ENCODE measurements at regions not wholly inside any gene's neighbourhood (a gene's known extent, or its start where the extent isn't known, plus 50 kb on each side); places are given as distances from the start of the nearest gene placed in this dataset.

DNA sequence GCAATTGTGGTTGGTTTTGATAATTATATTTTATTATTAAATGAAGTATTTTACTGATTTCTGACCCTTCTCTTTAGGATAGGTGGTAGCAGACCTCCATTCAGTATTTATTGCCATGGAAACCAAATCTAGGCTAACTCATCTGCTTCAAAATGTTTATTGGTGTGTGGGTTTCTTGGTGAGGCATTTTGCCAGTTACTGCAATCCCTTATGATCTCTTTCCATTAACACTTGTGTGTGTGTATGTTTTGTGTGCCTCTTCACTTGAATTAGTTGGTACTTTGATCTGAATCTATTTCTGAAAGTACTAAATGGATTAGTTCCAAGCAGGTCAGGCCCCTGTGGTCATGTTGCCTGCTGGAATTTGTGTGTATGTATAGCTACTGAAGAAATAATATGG, 184.4 kb upstream of the C11orf87 start:
- Histone ChIP-seq H3K79me2 (ENCODE audit: low read length) (no peaks in the 10 kb centered on the region), H4K20me1 (ENCODE audit: insufficient read depth, low read depth, low read length) (no peaks in the 10 kb centered on the region), H3K4me3 (ENCODE audit: low read length) (no peak overlapping the region), H3K9ac (ENCODE audit: low read length) (no peak overlapping the region), H3K4me1 (ENCODE audit: low read length) (no peaks in the 10 kb centered on the region), H3K9me2 (replicated peaks; ENCODE audit: insufficient read depth, low read length) (0 out of 2 replicates have a peak, but pooled peaks cover 3% of the 10 kb centered on the region), H3K4me2 (ENCODE audit: low read depth, low read length, poor library complexity, severe bottlenecking) (no peak overlapping the region), H2AFZ (ENCODE audit: low read length) (no peak overlapping the region), H3K36me3 (ENCODE audit: insufficient read depth, low read length) (no peaks in the 10 kb centered on the region), H3K9me3 (ENCODE audit: low read length) (no peaks in the 10 kb centered on the region), H3K27ac (ENCODE audit: low read length) (no peak overlapping the region), H3K27me3 (ENCODE audit: low read length) (no peaks in the 10 kb centered on the region)
- DNase-seq = no peak

DNA sequence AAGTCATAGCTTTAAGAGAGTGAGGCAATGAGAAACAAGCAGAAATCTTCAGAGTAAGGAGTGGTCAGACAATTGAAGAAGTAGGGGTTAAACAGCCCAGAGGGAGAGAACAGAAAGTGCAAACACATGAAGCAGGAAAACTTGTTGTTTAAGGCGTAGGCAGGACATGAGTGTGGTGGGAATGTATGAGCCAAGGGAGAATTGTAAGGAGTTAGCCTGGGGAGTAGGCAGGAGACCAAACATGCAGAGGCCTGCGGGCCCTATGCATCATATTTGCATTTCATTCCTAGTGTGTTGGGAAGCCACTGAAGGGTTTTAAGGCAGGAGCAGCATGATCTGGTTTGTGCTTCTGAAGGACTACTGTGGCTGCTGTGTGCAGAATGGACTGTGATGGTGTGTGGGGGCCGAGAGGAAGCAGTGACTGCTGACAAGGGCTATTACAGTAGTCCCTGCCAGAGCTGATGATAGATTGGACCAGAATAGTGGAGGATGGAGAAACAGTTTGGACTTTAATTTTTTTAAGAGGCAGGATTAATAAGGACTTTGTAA, 179.9 kb upstream of the C11orf87 start:
- no peak overlapping the region for H2AFZ ChIP-seq (ENCODE audit: low read length)
- H3K9ac ChIP-seq (ENCODE audit: low read length) = no peak overlapping the region

DNA sequence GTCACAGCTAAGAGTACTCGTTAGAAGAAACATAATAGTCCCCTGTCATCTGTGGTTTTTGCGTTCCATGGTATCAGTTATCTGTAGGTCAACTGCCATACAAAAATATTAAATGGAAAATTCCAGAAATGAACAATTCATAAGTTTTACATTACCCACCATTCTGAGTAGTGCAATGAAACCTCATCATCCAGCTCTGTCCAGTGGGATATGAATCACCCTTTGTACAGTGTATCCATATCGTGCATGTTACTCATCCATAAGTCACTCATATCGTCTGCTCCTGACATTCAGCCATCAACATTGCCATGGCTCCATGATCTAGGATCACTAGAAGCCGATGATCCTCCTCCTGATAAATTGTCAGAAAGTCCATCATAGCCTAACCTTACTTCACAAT, 174.9 kb upstream of the C11orf87 start:
- no peak overlapping the region for H3K4me2 ChIP-seq (ENCODE audit: low read depth, low read length, poor library complexity, severe bottlenecking)
- H3K9me3 ChIP-seq (ENCODE audit: low read length) = no peaks in the 10 kb centered on the region
- H3K4me1 ChIP-seq (ENCODE audit: low read length) = no peaks in the 10 kb centered on the region
- no peak overlapping the region for H2AFZ ChIP-seq (ENCODE audit: low read length)
- H3K27me3 ChIP-seq (ENCODE audit: low read length) = no peaks in the 10 kb centered on the region
- H3K36me3 ChIP-seq (ENCODE audit: insufficient read depth, low read length) = no peaks in the 10 kb centered on the region
- H3K9me2 ChIP-seq (replicated peaks; ENCODE audit: insufficient read depth, low read length) = no peaks in the 10 kb centered on the region
- no peaks in the 10 kb centered on the region for H3K79me2 ChIP-seq (ENCODE audit: low read length)
- H3K9ac ChIP-seq (ENCODE audit: low read length) = no peak overlapping the region
- H4K20me1 ChIP-seq (ENCODE audit: insufficient read depth, low read depth, low read length) = no peaks in the 10 kb centered on the region
- H3K27ac ChIP-seq (ENCODE audit: low read length) = no peak overlapping the region
- DNase-seq = no peak
- no peak overlapping the region for H3K4me3 ChIP-seq (ENCODE audit: low read length)

More for the DNA sequence above, 179.9 kb upstream of the C11orf87 start:
- no peaks in the 10 kb centered on the region for H3K4me1 ChIP-seq (ENCODE audit: low read length)
- no peak overlapping the region for H3K4me3 ChIP-seq (ENCODE audit: low read length)
- no peaks in the 10 kb centered on the region for H3K9me3 ChIP-seq (ENCODE audit: low read length)
- no peak overlapping the region for H3K27ac ChIP-seq (ENCODE audit: low read length)
- no peak overlapping the region for H3K4me2 ChIP-seq (ENCODE audit: low read depth, low read length, poor library complexity, severe bottlenecking)
- no peaks in the 10 kb centered on the region for H4K20me1 ChIP-seq (ENCODE audit: insufficient read depth, low read depth, low read length)
- no peaks in the 10 kb centered on the region for H3K79me2 ChIP-seq (ENCODE audit: low read length)
- H3K27me3 ChIP-seq (ENCODE audit: low read length) = no peaks in the 10 kb centered on the region
- H3K9me2 ChIP-seq (replicated peaks; ENCODE audit: insufficient read depth, low read length) = 0 out of 2 replicates have a peak, but pooled peaks cover 3% of the 10 kb centered on the region
- no peak for DNase-seq
- no peaks in the 10 kb centered on the region for H3K36me3 ChIP-seq (ENCODE audit: insufficient read depth, low read length)

DNA sequence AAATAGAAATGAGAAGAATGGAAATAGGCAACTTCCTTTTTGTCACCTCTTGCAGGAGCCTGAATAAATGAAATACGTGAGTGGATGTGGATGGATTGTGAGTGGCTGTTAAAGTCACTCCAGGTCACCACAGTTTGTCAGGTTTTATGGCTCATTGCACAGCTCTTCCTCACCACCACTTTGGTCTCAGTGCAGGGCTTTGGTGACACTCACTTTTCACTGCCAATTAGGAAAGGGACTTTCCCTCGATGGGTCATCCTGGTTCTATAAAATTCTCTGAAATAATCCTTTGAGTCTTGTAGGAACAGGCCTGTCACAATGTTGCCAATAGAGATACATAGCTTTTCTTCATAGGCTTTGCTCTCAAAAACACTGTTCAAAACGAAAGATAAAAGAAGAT, 172.4 kb upstream of the C11orf87 start:
- Histone ChIP-seq H3K4me3 (ENCODE audit: low read length) (no peak overlapping the region), H4K20me1 (ENCODE audit: insufficient read depth, low read depth, low read length) (no peaks in the 10 kb centered on the region), H3K4me2 (ENCODE audit: low read depth, low read length, poor library complexity, severe bottlenecking) (no peak overlapping the region), H3K27ac (ENCODE audit: low read length) (no peak overlapping the region), H3K9me3 (ENCODE audit: low read length) (no peaks in the 10 kb centered on the region), H3K27me3 (ENCODE audit: low read length) (no peaks in the 10 kb centered on the region), H2AFZ (ENCODE audit: low read length) (no peak overlapping the region), H3K4me1 (ENCODE audit: low read length) (no peaks in the 10 kb centered on the region), H3K9ac (ENCODE audit: low read length) (no peak overlapping the region), H3K9me2 (replicated peaks; ENCODE audit: insufficient read depth, low read length) (no peaks in the 10 kb centered on the region), H3K36me3 (ENCODE audit: insufficient read depth, low read length) (no peaks in the 10 kb centered on the region), H3K79me2 (ENCODE audit: low read length) (no peaks in the 10 kb centered on the region)
- no peak for DNase-seq

DNA sequence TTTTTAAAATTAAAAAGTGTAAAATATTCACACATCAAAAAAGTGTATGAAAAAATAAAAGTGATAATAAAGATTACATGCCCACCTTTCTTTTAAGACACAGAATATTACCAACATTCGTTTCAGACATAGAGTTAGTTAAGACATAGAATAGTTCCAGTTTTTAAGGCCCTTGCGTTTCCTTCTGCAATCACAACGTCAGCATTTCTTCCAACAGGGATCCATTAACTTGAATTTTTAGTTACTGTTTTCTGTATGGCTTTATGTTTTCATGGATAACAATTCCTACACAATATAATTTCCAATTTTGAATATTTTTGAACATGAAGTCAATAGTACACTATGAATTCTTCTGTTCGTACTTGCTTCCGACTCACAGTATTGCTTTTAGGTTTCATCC, 170.8 kb upstream of the C11orf87 start:
- no peak overlapping the region for H3K27ac ChIP-seq (ENCODE audit: low read length)
- H3K9me3 ChIP-seq (ENCODE audit: low read length) = no peaks in the 10 kb centered on the region
- H3K27me3 ChIP-seq (ENCODE audit: low read length) = no peaks in the 10 kb centered on the region
- H3K36me3 ChIP-seq (ENCODE audit: insufficient read depth, low read length) = no peaks in the 10 kb centered on the region
- no peak overlapping the region for H3K9ac ChIP-seq (ENCODE audit: low read length)
- H3K4me2 ChIP-seq (ENCODE audit: low read depth, low read length, poor library complexity, severe bottlenecking) = no peak overlapping the region
- H3K9me2 ChIP-seq (replicated peaks; ENCODE audit: insufficient read depth, low read length) = no peaks in the 10 kb centered on the region
- no peaks in the 10 kb centered on the region for H3K79me2 ChIP-seq (ENCODE audit: low read length)
- H3K4me1 ChIP-seq (ENCODE audit: low read length) = no peaks in the 10 kb centered on the region
- no peak overlapping the region for H2AFZ ChIP-seq (ENCODE audit: low read length)
- no peak for DNase-seq
- H3K4me3 ChIP-seq (ENCODE audit: low read length) = no peak overlapping the region
- H4K20me1 ChIP-seq (ENCODE audit: insufficient read depth, low read depth, low read length) = no peaks in the 10 kb centered on the region

DNA sequence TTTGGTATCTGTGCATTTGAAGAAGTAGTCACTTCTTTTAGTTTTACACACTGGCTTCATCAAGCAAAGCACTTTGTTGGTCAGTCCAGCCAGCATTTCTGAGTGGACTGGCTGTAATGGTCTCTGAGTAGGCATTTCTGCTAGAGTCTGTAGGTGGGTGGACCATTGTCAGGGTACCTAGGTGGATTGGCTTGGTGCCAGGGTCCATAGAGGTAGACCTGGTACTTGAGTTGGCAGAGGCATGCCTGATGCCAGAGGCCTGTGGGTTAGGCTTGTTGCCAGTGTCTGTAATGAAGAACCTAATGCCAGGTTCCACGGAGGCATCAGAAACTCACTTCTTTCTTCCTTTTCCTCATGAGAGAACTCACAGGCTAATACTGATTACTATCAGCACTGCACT, 157.9 kb upstream of the C11orf87 start:
- no peak overlapping the region for H3K4me2 ChIP-seq (ENCODE audit: low read depth, low read length, poor library complexity, severe bottlenecking)
- no peaks in the 10 kb centered on the region for H3K9me2 ChIP-seq (replicated peaks; ENCODE audit: insufficient read depth, low read length)
- H2AFZ ChIP-seq (ENCODE audit: low read length) = no peak overlapping the region
- no peaks in the 10 kb centered on the region; the same call in 1 of the 2 replicates for H3K27me3 ChIP-seq (ENCODE audit: low read length)
- no peaks in the 10 kb centered on the region for H3K9me3 ChIP-seq (ENCODE audit: low read length)
- H3K9ac ChIP-seq (ENCODE audit: low read length) = no peak overlapping the region
- H3K36me3 ChIP-seq (ENCODE audit: insufficient read depth, low read length) = no peaks in the 10 kb centered on the region
- no peaks in the 10 kb centered on the region for H3K79me2 ChIP-seq (ENCODE audit: low read length)
- no peak for DNase-seq
- H3K4me1 ChIP-seq (ENCODE audit: low read length) = no peaks in the 10 kb centered on the region
- H3K4me3 ChIP-seq (ENCODE audit: low read length) = no peak overlapping the region
- no peaks in the 10 kb centered on the region for H4K20me1 ChIP-seq (ENCODE audit: insufficient read depth, low read depth, low read length)
- H3K27ac ChIP-seq (ENCODE audit: low read length) = no peak overlapping the region

DNA sequence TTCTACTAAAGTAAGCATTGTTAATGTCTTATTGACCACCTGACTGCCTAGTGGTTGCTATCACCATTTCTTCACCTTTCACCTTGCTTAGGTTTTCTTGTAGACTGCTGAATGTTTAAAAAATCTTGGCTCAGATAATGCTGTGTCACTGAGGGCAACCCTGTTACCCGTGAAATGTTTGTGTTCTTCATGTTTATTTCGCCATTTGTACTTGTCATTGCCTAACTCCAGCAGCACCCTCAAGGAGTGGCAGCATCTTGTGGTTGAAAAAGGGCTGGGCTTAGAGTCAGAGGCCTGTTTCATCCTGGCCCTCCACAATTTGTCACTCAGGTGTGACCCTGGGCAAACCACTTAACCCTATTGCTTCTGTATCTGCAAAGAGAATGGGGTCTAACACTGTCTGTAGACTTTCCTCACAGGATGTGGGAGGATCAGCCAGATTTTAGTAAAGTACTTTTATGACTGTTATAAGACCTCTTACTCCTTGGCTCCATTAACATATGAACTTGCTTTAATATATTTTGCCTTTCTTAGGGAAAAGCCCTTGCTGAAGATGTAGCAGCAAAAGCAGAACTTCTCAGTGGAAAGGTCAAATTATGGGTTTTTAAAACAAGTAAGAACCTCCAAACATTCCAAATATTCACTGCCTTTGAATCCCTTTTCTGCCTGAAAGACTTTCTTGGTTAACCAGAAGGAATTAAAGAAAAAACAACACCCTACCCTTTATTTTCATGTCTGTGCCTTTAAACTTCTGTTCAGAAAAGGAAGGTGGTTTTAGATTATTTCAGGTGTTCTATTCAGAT, 154.5 kb upstream of the C11orf87 start:
- Histone ChIP-seq H3K4me1 (ENCODE audit: low read length) (no peaks in the 10 kb centered on the region), H3K79me2 (ENCODE audit: low read length) (no peaks in the 10 kb centered on the region), H4K20me1 (ENCODE audit: insufficient read depth, low read depth, low read length) (no peaks in the 10 kb centered on the region), H3K4me2 (ENCODE audit: low read depth, low read length, poor library complexity, severe bottlenecking) (no peak overlapping the region), H3K9ac (ENCODE audit: low read length) (no peak overlapping the region), H3K9me2 (replicated peaks; ENCODE audit: insufficient read depth, low read length) (no peaks in the 10 kb centered on the region), H3K36me3 (ENCODE audit: insufficient read depth, low read length) (no peaks in the 10 kb centered on the region), H3K9me3 (ENCODE audit: low read length) (no peaks in the 10 kb centered on the region), H3K4me3 (ENCODE audit: low read length) (no peak overlapping the region), H3K27ac (ENCODE audit: low read length) (no peak overlapping the region), H2AFZ (ENCODE audit: low read length) (no peak overlapping the region), H3K27me3 (ENCODE audit: low read length) (no peaks in the 10 kb centered on the region)
- DNase-seq = no peak

DNA sequence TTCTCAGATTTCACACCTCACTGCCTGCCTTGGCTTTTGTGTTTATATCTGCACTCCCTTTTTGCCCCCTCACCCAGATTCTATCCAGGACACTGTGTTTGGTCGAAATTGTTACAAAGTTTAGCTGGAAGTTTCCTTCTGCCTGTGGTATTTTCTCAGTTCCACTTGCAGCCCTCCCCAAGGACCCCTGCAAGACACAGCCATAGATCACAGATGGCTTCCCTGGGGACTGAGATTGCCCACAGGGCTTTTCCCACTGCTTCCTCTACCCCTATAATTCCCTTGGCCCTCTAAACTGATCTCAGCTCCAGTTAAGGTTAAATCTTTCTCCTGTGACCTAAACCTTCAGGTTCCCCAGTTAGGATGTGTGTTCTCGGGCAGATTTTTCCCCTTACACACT, 146.1 kb upstream of the C11orf87 start:
- Histone ChIP-seq H3K27me3 (ENCODE audit: low read length) (peaks cover 3% of the 10 kb centered on the region; the same call in 1 of the 2 replicates), H3K4me1 (ENCODE audit: low read length) (peaks cover 6% of the 10 kb centered on the region), H2AFZ (ENCODE audit: low read length) (no peak overlapping the region), H3K79me2 (ENCODE audit: low read length) (no peaks in the 10 kb centered on the region), H3K4me2 (ENCODE audit: low read depth, low read length, poor library complexity, severe bottlenecking) (no peak overlapping the region), H3K36me3 (ENCODE audit: insufficient read depth, low read length) (no peaks in the 10 kb centered on the region), H3K27ac (ENCODE audit: low read length) (no peak overlapping the region), H3K4me3 (ENCODE audit: low read length) (no peak overlapping the region), H3K9me2 (replicated peaks; ENCODE audit: insufficient read depth, low read length) (no peaks in the 10 kb centered on the region), H3K9ac (ENCODE audit: low read length) (no peak overlapping the region), H3K9me3 (ENCODE audit: low read length) (no peaks in the 10 kb centered on the region), H4K20me1 (ENCODE audit: insufficient read depth, low read depth, low read length) (no peaks in the 10 kb centered on the region)
- DNase-seq = no peak
